ENCODE measurements at regions not wholly inside any gene's neighbourhood (a gene's known extent, or its start where the extent isn't known, plus 50 kb on each side); places are given as distances from the start of the nearest gene placed in this dataset.

DNA sequence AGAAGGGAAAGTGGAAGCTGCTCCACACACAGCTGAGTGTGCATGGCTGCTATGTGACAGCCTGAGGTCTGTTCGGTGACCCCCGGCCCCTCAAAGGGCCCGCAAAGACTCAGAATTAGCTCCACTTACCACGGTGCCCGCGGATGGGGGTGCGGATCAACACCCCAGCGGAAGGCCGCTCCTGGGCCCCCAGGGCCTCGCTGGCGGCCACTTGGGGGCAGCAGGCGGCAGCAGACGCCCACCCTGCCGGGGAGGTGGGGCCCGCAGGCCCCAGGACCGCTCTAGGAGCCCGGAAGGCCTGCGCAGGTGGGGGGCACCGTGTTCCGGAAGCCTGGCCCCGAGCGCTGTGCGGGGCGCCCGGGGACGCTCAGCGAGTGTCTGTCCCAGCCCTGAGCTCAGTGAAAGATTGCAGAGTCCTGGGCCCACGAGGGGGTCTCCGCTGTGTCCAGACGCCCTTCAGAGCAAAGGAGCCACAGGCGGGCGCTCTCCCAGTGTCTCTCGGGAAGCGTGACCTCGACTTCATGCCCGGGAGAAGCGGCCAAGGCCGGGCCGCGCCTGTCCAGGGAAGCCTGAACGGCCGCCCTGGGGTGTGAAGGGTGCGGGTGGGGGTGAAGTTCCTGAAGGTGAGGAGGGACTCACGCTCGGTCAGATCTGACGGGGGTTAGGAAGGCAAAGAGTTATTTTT is 118.7 kb downstream of the VAPA start:
- TF ChIP-seq FOSL1 (IDR thresholded peaks at IDR 0.05; ENCODE audit: low read depth) (no peak), RAD21 (IDR thresholded peaks at IDR 0.05; ENCODE audit: low read depth) (peak; percentile 24; the same call in 1 of the 2 replicates), ZFX (IDR thresholded peaks at IDR 0.05) (no peak), JUND (IDR thresholded peaks at IDR 0.05) (no peak), EZH2 (IDR thresholded peaks at IDR 0.05) (no peak), SIN3A (IDR thresholded peaks at IDR 0.05; ENCODE audit: low read depth) (no peak)
- TF ChIP-seq, protein P1, sequence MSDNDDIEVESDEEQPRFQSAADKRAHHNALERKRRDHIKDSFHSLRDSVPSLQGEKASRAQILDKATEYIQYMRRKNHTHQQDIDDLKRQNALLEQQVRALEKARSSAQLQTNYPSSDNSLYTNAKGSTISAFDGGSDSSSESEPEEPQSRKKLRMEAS (IDR thresholded peaks at IDR 0.05), result no peak
- Histone ChIP-seq H4K20me1 (ENCODE audit: insufficient read depth) (no peaks in the 10 kb centered on the region), H3K27me3 (ENCODE audit: insufficient read depth, low read length) (no peaks in the 10 kb centered on the region), H3K4me2 (ENCODE audit: low read length) (no peak overlapping the region), H3K27ac (ENCODE audit: low read depth, low read length) (no peak overlapping the region), H3K9me3 (ENCODE audit: control insufficient read depth in 1 of 2, insufficient read depth in 1 of 2, low read depth in 1 of 2, low read length in 2 of 2) (no peaks in the 10 kb centered on the region), H3K79me2 (ENCODE audit: insufficient read depth, low read length) (no peaks in the 10 kb centered on the region), H3K4me3 (replicated peaks in 1 of 2; ENCODE audit: low read depth in 1 of 2, low read length in 2 of 2) (no peak overlapping the region), H2AFZ (ENCODE audit: low read depth, low read length, poor library complexity, severe bottlenecking) (no peak overlapping the region), H3K36me3 (ENCODE audit: control insufficient read depth in 1 of 2, insufficient read depth in 2 of 2, low read length in 2 of 2) (no peaks in the 10 kb centered on the region), H3K9me2 (ENCODE audit: insufficient read depth) (no peaks in the 10 kb centered on the region), H3K4me1 (ENCODE audit: control insufficient read depth in 1 of 2, insufficient read depth in 2 of 2, low read length in 2 of 2) (peaks cover 0 to 9% of the 10 kb centered on the region in 2 experiments; a peak in 2 of 4 replicates), H3K9ac (ENCODE audit: low read length) (no peak overlapping the region)
- ATAC-seq (no peak), DNase-seq (ENCODE audit: low read depth, low spot score) (no peak)
- CTCF ChIA-PET, result no interaction called here
- intact Hi-C loops (cut with micrococcal nuclease), result no loop called here
- no TSS peak for BruUV-seq (replicated peaks)
- POLR2A ChIA-PET, result no interaction called here
- RAD21 ChIA-PET (ENCODE audit: low non-redundant PET in 1 of 2, low total read pairs in 2 of 2, uncharacterized antibody in 2 of 2, unreplicated experiment in 2 of 2), result no interaction called here

DNA sequence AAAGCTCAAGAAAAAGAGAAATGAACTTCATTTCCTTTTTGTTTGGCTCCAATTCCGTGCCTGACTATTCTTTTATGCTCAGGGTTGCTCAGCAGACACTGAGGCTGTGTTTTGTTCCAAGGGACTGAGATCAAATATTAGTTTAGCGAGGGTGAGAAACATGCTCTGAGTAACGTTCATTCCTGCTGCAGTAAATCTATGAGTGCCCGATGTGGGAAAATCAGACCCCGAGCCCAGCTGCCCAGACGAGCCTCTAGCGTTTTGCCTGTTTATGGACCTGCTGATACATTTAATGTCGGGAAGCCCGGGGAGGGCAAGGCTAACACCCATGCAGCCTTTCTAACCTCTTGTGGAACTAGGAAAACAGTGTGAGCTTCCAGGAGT is 119.2 kb downstream of the VAPA start:
- H3K27ac ChIP-seq (ENCODE audit: low read depth, low read length), result no peak overlapping the region
- no peaks in the 10 kb centered on the region for H3K27me3 ChIP-seq (ENCODE audit: insufficient read depth, low read length)
- no peaks in the 10 kb centered on the region for H3K79me2 ChIP-seq (ENCODE audit: insufficient read depth, low read length)
- no peaks in the 10 kb centered on the region for H4K20me1 ChIP-seq (ENCODE audit: insufficient read depth)
- H3K9ac ChIP-seq (ENCODE audit: low read length), result no peak overlapping the region
- ATAC-seq (no peak), DNase-seq (ENCODE audit: low read depth, low spot score) (no peak)
- H3K4me3 ChIP-seq (replicated peaks in 1 of 2; ENCODE audit: low read depth in 1 of 2, low read length in 2 of 2), result no peak overlapping the region
- no peaks in the 10 kb centered on the region for H3K36me3 ChIP-seq (ENCODE audit: control insufficient read depth in 1 of 2, insufficient read depth in 2 of 2, low read length in 2 of 2)
- no peaks in the 10 kb centered on the region for H3K9me3 ChIP-seq (ENCODE audit: control insufficient read depth in 1 of 2, insufficient read depth in 1 of 2, low read depth in 1 of 2, low read length in 2 of 2)
- ChIA-PET RAD21 (ENCODE audit: low non-redundant PET in 1 of 2, low total read pairs in 2 of 2, uncharacterized antibody in 2 of 2, unreplicated experiment in 2 of 2) (no interaction called here), POLR2A (no interaction called here), CTCF (no interaction called here)
- H2AFZ ChIP-seq (ENCODE audit: low read depth, low read length, poor library complexity, severe bottlenecking), result no peak overlapping the region
- H3K4me2 ChIP-seq (ENCODE audit: low read length), result no peak overlapping the region
- peaks cover 0 to 9% of the 10 kb centered on the region in 2 experiments; a peak in 2 of 4 replicates for H3K4me1 ChIP-seq (ENCODE audit: control insufficient read depth in 1 of 2, insufficient read depth in 2 of 2, low read length in 2 of 2)
- no peaks in the 10 kb centered on the region for H3K9me2 ChIP-seq (ENCODE audit: insufficient read depth)
- intact Hi-C loops (cut with micrococcal nuclease), result no loop called here
- BruUV-seq (replicated peaks), result no TSS peak
- TF ChIP-seq POLR2AphosphoS5 (IDR thresholded peaks at IDR 0.05; ENCODE audit: low read depth, low read length) (no peak), RAD21 (IDR thresholded peaks at IDR 0.05; ENCODE audit: low read depth) (no peak), ZNF274 (IDR thresholded peaks at IDR 0.05; ENCODE audit: low read depth, low read length) (no peak), SIN3A (IDR thresholded peaks at IDR 0.05; ENCODE audit: low read depth) (no peak), ZFX (IDR thresholded peaks at IDR 0.05) (no peak), FOSL1 (IDR thresholded peaks at IDR 0.05; ENCODE audit: low read depth) (no peak), EZH2phosphoT487 (IDR thresholded peaks at IDR 0.05; ENCODE audit: borderline replicate concordance) (no peak), ELF1 (IDR thresholded peaks at IDR 0.05; ENCODE audit: borderline replicate concordance, low read depth) (no peak), JUND (IDR thresholded peaks at IDR 0.05) (no peak), POLR2A (IDR thresholded peaks at IDR 0.05; ENCODE audit: borderline replicate concordance, extremely low read depth, insufficient read depth, insufficient read length) (no peak), CBX3 (IDR thresholded peaks at IDR 0.05; ENCODE audit: low read depth) (no peak), EZH2 (IDR thresholded peaks at IDR 0.05) (no peak), SP1 (IDR thresholded peaks at IDR 0.05; ENCODE audit: low read depth) (no peak), EGR1 (IDR thresholded peaks at IDR 0.05; ENCODE audit: low read depth) (no peak)
- TF ChIP-seq, protein P2, sequence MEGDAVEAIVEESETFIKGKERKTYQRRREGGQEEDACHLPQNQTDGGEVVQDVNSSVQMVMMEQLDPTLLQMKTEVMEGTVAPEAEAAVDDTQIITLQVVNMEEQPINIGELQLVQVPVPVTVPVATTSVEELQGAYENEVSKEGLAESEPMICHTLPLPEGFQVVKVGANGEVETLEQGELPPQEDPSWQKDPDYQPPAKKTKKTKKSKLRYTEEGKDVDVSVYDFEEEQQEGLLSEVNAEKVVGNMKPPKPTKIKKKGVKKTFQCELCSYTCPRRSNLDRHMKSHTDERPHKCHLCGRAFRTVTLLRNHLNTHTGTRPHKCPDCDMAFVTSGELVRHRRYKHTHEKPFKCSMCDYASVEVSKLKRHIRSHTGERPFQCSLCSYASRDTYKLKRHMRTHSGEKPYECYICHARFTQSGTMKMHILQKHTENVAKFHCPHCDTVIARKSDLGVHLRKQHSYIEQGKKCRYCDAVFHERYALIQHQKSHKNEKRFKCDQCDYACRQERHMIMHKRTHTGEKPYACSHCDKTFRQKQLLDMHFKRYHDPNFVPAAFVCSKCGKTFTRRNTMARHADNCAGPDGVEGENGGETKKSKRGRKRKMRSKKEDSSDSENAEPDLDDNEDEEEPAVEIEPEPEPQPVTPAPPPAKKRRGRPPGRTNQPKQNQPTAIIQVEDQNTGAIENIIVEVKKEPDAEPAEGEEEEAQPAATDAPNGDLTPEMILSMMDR (IDR thresholded peaks at IDR 0.05 in 2 of 3, conservative IDR thresholded peaks at IDR 0.05 in 1 of 3; ENCODE audit: borderline replicate concordance in 1 of 3, insufficient read depth in 1 of 3, low read depth in 2 of 3, low read length in 2 of 3), result no peak
- TF ChIP-seq, protein P3, sequence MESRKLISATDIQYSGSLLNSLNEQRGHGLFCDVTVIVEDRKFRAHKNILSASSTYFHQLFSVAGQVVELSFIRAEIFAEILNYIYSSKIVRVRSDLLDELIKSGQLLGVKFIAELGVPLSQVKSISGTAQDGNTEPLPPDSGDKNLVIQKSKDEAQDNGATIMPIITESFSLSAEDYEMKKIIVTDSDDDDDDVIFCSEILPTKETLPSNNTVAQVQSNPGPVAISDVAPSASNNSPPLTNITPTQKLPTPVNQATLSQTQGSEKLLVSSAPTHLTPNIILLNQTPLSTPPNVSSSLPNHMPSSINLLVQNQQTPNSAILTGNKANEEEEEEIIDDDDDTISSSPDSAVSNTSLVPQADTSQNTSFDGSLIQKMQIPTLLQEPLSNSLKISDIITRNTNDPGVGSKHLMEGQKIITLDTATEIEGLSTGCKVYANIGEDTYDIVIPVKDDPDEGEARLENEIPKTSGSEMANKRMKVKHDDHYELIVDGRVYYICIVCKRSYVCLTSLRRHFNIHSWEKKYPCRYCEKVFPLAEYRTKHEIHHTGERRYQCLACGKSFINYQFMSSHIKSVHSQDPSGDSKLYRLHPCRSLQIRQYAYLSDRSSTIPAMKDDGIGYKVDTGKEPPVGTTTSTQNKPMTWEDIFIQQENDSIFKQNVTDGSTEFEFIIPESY (IDR thresholded peaks at IDR 0.05; ENCODE audit: extremely low read depth, insufficient replicate concordance, low read length), result no peak
- TF ChIP-seq, protein P1 (IDR thresholded peaks at IDR 0.05), result no peak

Measured in HCT116 (cell line).